ENCODE measurements at regions not wholly inside any gene's neighbourhood (a gene's known extent, or its start where the extent isn't known, plus 50 kb on each side); places are given as distances from the start of the nearest gene placed in this dataset.

DNA sequence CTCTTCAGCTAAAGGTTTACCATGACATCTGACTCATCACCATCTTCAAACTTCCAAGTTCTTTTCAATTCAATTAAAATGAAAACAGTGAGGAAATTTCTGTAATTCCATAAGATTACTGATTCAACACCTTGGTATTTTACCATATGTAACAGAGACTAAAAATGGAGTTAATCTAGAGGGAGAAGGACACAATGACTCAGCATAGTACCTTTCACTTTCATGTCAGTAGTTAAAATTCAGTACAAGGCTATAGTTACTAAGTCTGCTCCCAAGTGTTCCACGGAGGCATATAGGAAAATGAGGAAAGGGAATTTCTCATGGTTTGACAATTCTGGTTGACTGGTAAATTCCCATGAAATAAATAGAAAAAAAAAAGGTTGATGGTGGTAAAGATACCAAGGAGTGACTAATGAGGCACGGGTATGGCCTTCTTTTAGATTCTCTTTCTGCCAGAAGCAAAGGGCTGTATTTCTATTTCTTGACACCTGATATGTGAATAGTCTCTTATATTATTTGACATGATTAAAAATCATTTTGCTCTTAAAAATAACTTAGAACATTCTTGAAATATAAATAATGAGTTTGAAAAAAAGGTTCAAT, 526.7 kb upstream of the ADGRB3 start:
- TF ChIP-seq, protein P1, sequence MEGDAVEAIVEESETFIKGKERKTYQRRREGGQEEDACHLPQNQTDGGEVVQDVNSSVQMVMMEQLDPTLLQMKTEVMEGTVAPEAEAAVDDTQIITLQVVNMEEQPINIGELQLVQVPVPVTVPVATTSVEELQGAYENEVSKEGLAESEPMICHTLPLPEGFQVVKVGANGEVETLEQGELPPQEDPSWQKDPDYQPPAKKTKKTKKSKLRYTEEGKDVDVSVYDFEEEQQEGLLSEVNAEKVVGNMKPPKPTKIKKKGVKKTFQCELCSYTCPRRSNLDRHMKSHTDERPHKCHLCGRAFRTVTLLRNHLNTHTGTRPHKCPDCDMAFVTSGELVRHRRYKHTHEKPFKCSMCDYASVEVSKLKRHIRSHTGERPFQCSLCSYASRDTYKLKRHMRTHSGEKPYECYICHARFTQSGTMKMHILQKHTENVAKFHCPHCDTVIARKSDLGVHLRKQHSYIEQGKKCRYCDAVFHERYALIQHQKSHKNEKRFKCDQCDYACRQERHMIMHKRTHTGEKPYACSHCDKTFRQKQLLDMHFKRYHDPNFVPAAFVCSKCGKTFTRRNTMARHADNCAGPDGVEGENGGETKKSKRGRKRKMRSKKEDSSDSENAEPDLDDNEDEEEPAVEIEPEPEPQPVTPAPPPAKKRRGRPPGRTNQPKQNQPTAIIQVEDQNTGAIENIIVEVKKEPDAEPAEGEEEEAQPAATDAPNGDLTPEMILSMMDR (IDR thresholded peaks at IDR 0.05): no peak
- TF ChIP-seq POLR2A (IDR thresholded peaks at IDR 0.05) (no peak), EP300 (IDR thresholded peaks at IDR 0.05; ENCODE audit: low read depth) (no peak)
